ENCODE measurements at regions not wholly inside any gene's neighbourhood (a gene's known extent, or its start where the extent isn't known, plus 50 kb on each side); places are given as distances from the start of the nearest gene placed in this dataset.

DNA sequence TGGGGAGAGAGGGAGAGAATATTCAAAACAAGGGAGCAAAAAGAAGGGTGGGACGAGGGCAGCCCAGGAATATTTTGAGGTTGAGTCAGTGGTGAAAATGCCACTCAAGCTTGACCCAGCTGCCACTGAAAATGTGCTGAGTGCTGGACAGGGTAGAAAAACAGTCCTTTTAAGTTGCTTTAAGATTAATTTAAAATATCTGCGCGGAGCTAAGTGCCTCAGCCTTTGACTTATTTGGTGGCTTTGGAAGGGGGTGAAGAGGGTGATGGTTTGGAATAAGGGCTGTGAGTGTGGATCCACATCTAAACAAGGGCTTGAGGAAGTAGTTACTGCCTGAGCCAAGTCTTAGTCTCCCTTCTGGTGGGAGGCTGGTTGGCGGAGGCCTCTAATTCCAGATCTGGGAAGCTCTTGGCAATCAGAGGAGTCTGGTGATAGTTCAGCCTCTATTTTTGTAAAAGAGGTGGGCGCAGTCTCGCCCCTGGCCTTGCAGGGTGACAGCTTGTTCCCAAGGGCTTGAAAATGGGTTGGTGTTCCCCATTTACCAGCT lies 280.8 kb upstream of the ROPN1 start:
- peak in 1 of 2 donors; percentile 56 for DNase-seq (ENCODE audit: low spot score in 2 of 2)
- WGBS, 2 donors: 76 to 79% methylated on average over 6 of the region's 6 CpGs
- TF ChIP-seq, protein P1, sequence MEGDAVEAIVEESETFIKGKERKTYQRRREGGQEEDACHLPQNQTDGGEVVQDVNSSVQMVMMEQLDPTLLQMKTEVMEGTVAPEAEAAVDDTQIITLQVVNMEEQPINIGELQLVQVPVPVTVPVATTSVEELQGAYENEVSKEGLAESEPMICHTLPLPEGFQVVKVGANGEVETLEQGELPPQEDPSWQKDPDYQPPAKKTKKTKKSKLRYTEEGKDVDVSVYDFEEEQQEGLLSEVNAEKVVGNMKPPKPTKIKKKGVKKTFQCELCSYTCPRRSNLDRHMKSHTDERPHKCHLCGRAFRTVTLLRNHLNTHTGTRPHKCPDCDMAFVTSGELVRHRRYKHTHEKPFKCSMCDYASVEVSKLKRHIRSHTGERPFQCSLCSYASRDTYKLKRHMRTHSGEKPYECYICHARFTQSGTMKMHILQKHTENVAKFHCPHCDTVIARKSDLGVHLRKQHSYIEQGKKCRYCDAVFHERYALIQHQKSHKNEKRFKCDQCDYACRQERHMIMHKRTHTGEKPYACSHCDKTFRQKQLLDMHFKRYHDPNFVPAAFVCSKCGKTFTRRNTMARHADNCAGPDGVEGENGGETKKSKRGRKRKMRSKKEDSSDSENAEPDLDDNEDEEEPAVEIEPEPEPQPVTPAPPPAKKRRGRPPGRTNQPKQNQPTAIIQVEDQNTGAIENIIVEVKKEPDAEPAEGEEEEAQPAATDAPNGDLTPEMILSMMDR (IDR thresholded peaks at IDR 0.05): no peak
- TF ChIP-seq POLR2A (IDR thresholded peaks at IDR 0.05): no peak
- no peak overlapping the region for H3K4me3 ChIP-seq (ENCODE audit: low read depth, poor library complexity, severe bottlenecking)
- intact Hi-C loops (cut with DNase I; ENCODE audit: low total_unique reads): no loop called here

DNA sequence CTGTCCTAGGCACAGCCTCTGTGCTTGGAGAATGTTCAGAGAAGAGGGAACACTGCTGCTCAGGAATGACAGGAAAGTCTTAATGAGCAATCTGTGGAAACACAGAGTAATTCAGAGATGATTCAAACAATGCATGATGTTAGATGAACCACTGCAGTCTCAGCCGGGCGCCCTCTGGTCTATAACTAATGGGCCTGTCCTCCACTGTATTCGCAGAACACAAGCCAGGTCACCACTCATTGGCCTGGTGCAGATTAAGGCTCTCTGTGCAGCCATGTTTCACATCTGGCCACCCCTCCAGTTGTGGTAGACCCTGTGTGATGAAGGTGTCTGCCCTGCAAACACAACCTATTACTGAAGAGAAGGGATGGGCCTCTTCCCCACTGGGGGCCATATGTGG lies 281.7 kb upstream of the ROPN1 start:
- intact Hi-C loops (cut with DNase I; ENCODE audit: low total_unique reads): no loop called here
- TF ChIP-seq POLR2A (IDR thresholded peaks at IDR 0.05): no peak
- TF ChIP-seq, protein P1 (IDR thresholded peaks at IDR 0.05): no peak
- 94 to 100% methylated on average over 2 to 3 of the region's 3 CpGs for WGBS, 2 donors
- no peak overlapping the region for H3K4me3 ChIP-seq (ENCODE audit: low read depth, poor library complexity, severe bottlenecking)
- peak in 1 of 2 donors; percentile 56 for DNase-seq (ENCODE audit: low spot score in 2 of 2)

DNA sequence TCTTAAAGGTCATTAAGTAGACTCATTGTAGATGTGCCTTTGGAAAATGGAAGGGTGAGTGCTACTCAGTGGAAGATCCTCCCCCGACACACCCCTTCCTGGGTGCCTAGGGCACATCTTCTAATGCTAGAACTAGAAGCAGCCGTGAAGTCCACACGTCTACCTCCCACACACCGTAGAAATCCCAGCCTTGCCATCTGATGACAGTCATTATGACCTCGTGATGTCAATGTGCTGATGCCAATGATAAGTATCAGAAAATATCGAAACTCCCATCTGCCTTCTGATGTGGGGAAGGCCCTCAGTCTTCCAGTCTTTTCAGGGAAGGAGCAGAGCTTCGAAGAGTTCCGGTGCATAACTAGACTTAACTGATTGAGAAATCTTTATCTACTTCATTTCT lies 282.1 kb upstream of the ROPN1 start:
- no peak overlapping the region for H3K4me3 ChIP-seq (ENCODE audit: low read depth, poor library complexity, severe bottlenecking)
- intact Hi-C loops (cut with DNase I; ENCODE audit: low total_unique reads): no loop called here
- peak in 1 of 2 donors; percentile 76 for DNase-seq (ENCODE audit: low spot score in 2 of 2)
- no peak for TF ChIP-seq POLR2A (IDR thresholded peaks at IDR 0.05)
- TF ChIP-seq, protein P1 (IDR thresholded peaks at IDR 0.05): no peak
- WGBS, 2 donors: 92 to 95% methylated on average over 8 of the region's 8 CpGs

DNA sequence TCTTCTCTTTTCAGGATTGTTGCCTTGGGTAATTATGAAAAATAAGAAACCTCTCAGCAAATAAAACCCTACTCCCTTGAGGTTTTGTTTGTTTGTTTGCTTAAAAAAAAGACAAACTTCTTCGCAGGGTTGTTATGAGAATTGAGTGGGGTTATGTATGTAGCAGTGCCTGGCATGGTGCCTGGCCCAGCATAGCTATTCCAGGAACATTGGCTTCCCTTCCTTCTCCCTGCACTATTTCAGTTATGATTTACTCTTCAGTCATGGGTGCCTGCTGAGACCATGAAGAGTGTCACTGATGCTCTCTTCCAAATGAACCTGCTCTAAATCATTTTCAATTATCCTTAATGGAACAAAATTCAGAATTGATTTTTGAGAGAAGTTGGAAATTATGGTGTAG lies 283.5 kb upstream of the ROPN1 start:
- WGBS, 2 donors: 54 to 67% methylated on average over 1 of the region's 1 CpG
- intact Hi-C loops (cut with DNase I; ENCODE audit: low total_unique reads): no loop called here
- no peak overlapping the region for H3K4me3 ChIP-seq (ENCODE audit: low read depth, poor library complexity, severe bottlenecking)
- TF ChIP-seq, protein P1 (IDR thresholded peaks at IDR 0.05): no peak
- no peak for TF ChIP-seq POLR2A (IDR thresholded peaks at IDR 0.05)
- DNase-seq (ENCODE audit: low spot score in 2 of 2): peak in 1 of 2 donors; percentile 68

DNA sequence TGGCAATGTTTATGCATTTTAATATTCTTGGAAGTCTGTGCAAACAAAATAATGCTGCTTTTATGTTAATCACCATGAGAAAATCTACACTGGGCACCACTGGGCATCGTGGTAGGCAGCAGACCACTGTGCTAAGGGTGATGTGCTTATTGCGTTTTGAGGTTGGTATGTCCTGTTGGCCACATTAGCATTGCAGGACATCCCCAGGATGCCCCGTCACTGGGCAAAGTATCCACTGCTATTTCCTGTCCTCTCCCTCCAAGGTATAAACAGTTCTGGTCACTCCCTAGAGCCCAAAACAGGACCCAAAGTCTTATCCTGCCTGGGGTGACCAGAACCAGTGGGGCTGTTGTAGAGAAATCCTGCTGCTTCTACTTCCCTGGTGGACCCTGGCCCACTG lies 284.2 kb upstream of the ROPN1 start:
- 81 to 84% methylated on average over 3 of the region's 3 CpGs for WGBS, 2 donors
- no peak overlapping the region for H3K4me3 ChIP-seq (ENCODE audit: low read depth, poor library complexity, severe bottlenecking)
- no peak for TF ChIP-seq POLR2A (IDR thresholded peaks at IDR 0.05)
- TF ChIP-seq, protein P1 (IDR thresholded peaks at IDR 0.05): no peak
- no peak for DNase-seq (ENCODE audit: low spot score in 2 of 2)
- intact Hi-C loops (cut with DNase I; ENCODE audit: low total_unique reads): no loop called here

DNA sequence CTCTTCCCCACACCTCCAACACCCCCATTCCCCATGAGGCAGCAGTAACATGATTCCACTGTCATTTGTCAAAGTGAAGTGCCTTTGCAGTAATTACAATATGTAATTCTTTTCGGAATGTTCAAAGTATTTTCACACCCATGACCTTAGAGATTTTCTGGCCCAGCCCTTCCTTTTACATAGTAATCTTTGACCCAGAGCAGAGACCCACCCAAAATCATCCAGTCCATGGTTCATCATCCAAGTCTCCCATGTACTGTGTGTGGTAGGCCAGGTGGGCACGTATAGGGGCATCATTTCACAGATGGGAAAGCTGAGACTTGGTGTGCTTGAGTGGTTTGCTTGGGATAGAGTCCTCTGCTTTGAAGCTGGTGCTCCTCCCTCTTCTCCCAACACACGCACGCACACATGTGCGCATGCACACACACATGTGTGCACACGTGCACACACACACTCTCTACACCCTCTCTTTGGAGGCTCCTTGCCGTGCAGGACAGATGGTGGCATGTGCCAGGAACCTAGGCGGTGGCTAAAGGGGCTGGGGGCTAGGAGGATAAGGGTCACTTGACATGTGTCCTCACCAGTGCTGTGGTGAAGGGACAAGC lies 284.7 kb upstream of the ROPN1 start:
- intact Hi-C loops (cut with DNase I; ENCODE audit: low total_unique reads): no loop called here
- TF ChIP-seq, protein P1 (IDR thresholded peaks at IDR 0.05): no peak
- TF ChIP-seq POLR2A (IDR thresholded peaks at IDR 0.05): no peak
- H3K4me3 ChIP-seq (ENCODE audit: low read depth, poor library complexity, severe bottlenecking): no peak overlapping the region
- no peak for DNase-seq (ENCODE audit: low spot score in 2 of 2)
- WGBS, 2 donors: 86 to 89% methylated on average over 8 of the region's 8 CpGs
